ENCODE measurements at regions not wholly inside any gene's neighbourhood (a gene's known extent, or its start where the extent isn't known, plus 50 kb on each side); places are given as distances from the start of the nearest gene placed in this dataset.

DNA sequence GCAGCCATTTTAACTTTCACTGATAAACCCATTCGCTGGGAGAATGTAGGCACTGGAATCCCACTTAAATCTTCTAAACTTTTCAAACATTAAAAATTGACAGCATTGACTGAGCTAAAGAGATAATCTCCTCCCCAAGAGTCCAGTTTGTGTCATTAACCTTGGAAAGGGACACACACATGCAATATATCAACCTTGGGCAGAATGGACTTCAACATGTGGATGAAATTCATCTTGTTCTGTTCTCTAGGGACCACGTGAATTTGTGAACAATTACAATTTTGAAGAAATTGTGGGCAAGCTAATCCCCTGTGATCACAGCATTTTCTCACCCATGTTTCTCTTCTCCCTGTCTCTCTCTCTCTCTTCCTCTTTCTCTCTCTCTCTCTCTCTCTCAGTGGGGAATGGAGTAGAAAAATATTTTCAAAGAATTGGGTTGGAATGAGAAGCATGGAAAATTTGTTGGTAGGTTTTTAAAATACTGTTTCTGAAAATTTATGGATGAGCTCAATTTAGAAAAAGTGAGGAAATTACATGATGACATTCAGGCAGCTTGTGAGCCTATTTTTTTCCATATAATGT is 553.7 kb downstream of the EBF1 start:
- ChIA-PET POLR2A (interaction anchor here (0.7 kb wide), 1 partner anchor 256 kb away, joined by 3 read pairs; no protein-coding TSS in a partner anchor), CTCF (interaction anchor here (0.7 kb wide), 1 partner anchor 1359 kb away, joined by 4 read pairs; no protein-coding TSS in a partner anchor), SMC1A (ENCODE audit: uncharacterized antibody, unreplicated experiment) (interaction anchor here (0.7 to 1.5 kb wide), 4 partner anchors 10 to 124 kb away, joined by 3 to 6 read pairs (median 4); no protein-coding TSS in a partner anchor), RAD21 (ENCODE audit: unreplicated experiment) (no interaction called here)
- Histone ChIP-seq H3K27ac (ENCODE audit: control insufficient read depth, insufficient read depth) (no peak overlapping the region), H3K9me3 (replicated peaks; ENCODE audit: control insufficient read depth, insufficient read depth, low read length) (no peaks in the 10 kb centered on the region; the same call in 2 of the 3 replicates), H3K79me2 (ENCODE audit: control insufficient read depth, insufficient read depth, low read length) (no peaks in the 10 kb centered on the region), H3K4me3 (no peak overlapping the region), H3K4me1 (ENCODE audit: control insufficient read depth, insufficient read depth, low read length) (no peaks in the 10 kb centered on the region), H3K4me2 (ENCODE audit: control insufficient read depth, insufficient read depth) (no peak overlapping the region), H2AFZ (ENCODE audit: control insufficient read depth, low read depth, low read length) (no peak overlapping the region), H3K27me3 (replicated peaks in 1 of 2; ENCODE audit: control insufficient read depth in 2 of 2, insufficient read depth in 2 of 2, low read length in 1 of 2) (no peaks in the 10 kb centered on the region), H3K36me3 (ENCODE audit: control insufficient read depth in 2 of 2, insufficient read depth in 2 of 2, low read length in 1 of 2) (no peaks in the 10 kb centered on the region), H3K9ac (ENCODE audit: control insufficient read depth, insufficient read depth, low read length) (no peak overlapping the region), H4K20me1 (ENCODE audit: control insufficient read depth, insufficient read depth) (no peaks in the 10 kb centered on the region)
- ATAC-seq (no peak), FAIRE-seq (no peak), DNase-seq (ENCODE audit: low read depth, low spot score) (no peak)
- in situ Hi-C loops (cut with MboI) (no loop called here), intact Hi-C loops (cut with micrococcal nuclease; ENCODE audit: unreplicated experiment) (no loop called here)
- 10% methylated on average over 2 of the region's 2 CpGs for WGBS (ENCODE audit: insufficient coverage, insufficient replicate concordance, low lambda C conversion rate, missing lambda C conversion rate)
- no TSS peak for BruUV-seq (replicated peaks)
- peak; percentile 49 for TF ChIP-seq MEF2B (IDR thresholded peaks at IDR 0.05; ENCODE audit: partially characterized antibody, poor library complexity, severe bottlenecking)
- 0 out of 2 replicates have a peak, but pooled peaks have one; percentile 21 for TF ChIP-seq IKZF1 (conservative IDR thresholded peaks at IDR 0.05)
- peak; percentile 63 to 70; a peak in 2 of 4 replicates for TF ChIP-seq IKZF2 (IDR thresholded peaks at IDR 0.05)
- TF ChIP-seq MTA2 (IDR thresholded peaks at IDR 0.05; ENCODE audit: low read depth), result peak; percentile 34; the same call in 1 of the 2 replicates
- TF ChIP-seq, protein P1, sequence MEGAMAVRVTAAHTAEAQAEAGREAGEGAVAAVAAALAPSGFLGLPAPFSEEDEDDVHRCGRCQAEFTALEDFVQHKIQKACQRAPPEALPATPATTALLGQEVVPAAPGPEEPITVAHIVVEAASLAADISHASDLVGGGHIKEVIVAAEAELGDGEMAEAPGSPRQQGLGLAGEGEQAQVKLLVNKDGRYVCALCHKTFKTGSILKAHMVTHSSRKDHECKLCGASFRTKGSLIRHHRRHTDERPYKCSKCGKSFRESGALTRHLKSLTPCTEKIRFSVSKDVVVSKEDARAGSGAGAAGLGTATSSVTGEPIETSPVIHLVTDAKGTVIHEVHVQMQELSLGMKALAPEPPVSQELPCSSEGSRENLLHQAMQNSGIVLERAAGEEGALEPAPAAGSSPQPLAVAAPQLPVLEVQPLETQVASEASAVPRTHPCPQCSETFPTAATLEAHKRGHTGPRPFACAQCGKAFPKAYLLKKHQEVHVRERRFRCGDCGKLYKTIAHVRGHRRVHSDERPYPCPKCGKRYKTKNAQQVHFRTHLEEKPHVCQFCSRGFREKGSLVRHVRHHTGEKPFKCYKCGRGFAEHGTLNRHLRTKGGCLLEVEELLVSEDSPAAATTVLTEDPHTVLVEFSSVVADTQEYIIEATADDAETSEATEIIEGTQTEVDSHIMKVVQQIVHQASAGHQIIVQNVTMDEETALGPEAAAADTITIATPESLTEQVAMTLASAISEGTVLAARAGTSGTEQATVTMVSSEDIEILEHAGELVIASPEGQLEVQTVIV (IDR thresholded peaks at IDR 0.05; ENCODE audit: borderline replicate concordance, partially characterized antibody), result no peak
